ENCODE measurements at regions not wholly inside any gene's neighbourhood (a gene's known extent, or its start where the extent isn't known, plus 50 kb on each side); places are given as distances from the start of the nearest gene placed in this dataset.

DNA sequence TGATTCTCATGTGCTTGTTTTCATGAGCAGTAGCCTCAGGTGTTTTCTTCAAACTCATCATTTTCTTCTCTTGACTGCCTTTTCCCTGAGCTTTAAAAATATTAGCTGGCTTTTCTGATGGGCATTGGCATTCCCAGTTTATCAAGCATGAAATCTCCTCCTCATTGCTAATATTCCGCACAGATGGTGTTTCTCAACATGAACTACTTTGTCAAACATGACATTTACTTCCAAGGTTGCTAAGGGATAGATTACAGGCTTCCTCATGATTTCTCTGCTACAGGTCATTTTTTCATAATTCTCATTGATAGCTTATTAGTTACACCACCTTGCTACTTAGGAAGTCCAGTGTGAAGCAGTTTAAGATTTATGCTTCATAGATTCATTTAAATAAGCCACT, 1116.9 kb upstream of the CNTNAP5 start:
- TF ChIP-seq, protein P1, sequence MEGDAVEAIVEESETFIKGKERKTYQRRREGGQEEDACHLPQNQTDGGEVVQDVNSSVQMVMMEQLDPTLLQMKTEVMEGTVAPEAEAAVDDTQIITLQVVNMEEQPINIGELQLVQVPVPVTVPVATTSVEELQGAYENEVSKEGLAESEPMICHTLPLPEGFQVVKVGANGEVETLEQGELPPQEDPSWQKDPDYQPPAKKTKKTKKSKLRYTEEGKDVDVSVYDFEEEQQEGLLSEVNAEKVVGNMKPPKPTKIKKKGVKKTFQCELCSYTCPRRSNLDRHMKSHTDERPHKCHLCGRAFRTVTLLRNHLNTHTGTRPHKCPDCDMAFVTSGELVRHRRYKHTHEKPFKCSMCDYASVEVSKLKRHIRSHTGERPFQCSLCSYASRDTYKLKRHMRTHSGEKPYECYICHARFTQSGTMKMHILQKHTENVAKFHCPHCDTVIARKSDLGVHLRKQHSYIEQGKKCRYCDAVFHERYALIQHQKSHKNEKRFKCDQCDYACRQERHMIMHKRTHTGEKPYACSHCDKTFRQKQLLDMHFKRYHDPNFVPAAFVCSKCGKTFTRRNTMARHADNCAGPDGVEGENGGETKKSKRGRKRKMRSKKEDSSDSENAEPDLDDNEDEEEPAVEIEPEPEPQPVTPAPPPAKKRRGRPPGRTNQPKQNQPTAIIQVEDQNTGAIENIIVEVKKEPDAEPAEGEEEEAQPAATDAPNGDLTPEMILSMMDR (IDR thresholded peaks at IDR 0.05), result no peak
- no peak for TF ChIP-seq POLR2A (IDR thresholded peaks at IDR 0.05)

All from ovary (tissue), 3 donors.